Neural cell (in vitro differentiated cells): ENCODE measurements at regions not wholly inside any gene's neighbourhood (a gene's known extent, or its start where the extent isn't known, plus 50 kb on each side); places are given as distances from the start of the nearest gene placed in this dataset.

Source experiments
- H2AFZ ChIP-seq: fragments of 200-600, 300-800 bp; sonication (generic), shearing (Covaris generic); 2 replicates; pipeline ENCODE4 v1.6.0; 2014; ENCODE audit warnings: low read depth, mild to moderate bottlenecking, antibody characterized with exemption, low read length, moderate library complexity
- H3F3A ChIP-seq: fragments of 200-600 bp; shearing (Covaris generic); 2 replicates; pipeline ENCODE4 v1.6.1; 2016; ENCODE audit warnings: mild to moderate bottlenecking, moderate library complexity, mixed read lengths, antibody characterized with exemption, low read length; ENCODE audit not compliant: insufficient read depth, poor library complexity, severe bottlenecking
- H3K27ac ChIP-seq: fragments of 200-600, 300-800 bp; sonication (generic), shearing (Covaris generic); 2 replicates; pipeline ENCODE4 v1.5.1; 2014; ENCODE audit warnings: mild to moderate bottlenecking, low read length, moderate library complexity
- H3K27me3 ChIP-seq: fragments of 300-800, 200-600 bp; sonication (generic), shearing (Covaris generic); 2 replicates; pipeline ENCODE4 v1.6.0; 2014; ENCODE audit warnings: mild to moderate bottlenecking, low read depth, low read length, moderate library complexity; ENCODE audit not compliant: insufficient read depth
- H3K36me3 ChIP-seq: fragments of 300-800, 200-600 bp; sonication (generic), shearing (Covaris generic); 2 replicates; pipeline ENCODE4 v1.5.1; 2014; ENCODE audit warnings: mild to moderate bottlenecking, antibody characterized with exemption, low read length, moderate library complexity; ENCODE audit not compliant: insufficient read depth
- H3K4me2 ChIP-seq: fragments of 300-800, 200-600 bp; sonication (generic), shearing (Covaris generic); 2 replicates; pipeline ENCODE4 v1.6.0; 2014; ENCODE audit warnings: mild to moderate bottlenecking, low read length
- H3K4me3 ChIP-seq: fragments of 300-800, 200-600 bp; sonication (generic), shearing (Covaris generic); 2 replicates; pipeline ENCODE4 v1.5.1; 2014; ENCODE audit warnings: mild to moderate bottlenecking, low read length, moderate library complexity
- H3K79me2 ChIP-seq: fragments of 200-600 bp; shearing (Covaris generic); replicated peaks from 2 replicates; pipeline ENCODE4 v1.6.0; 2014; ENCODE audit warnings: mild to moderate bottlenecking, low read length, moderate library complexity; ENCODE audit not compliant: insufficient read depth
- H3K9ac ChIP-seq: fragments of 300-800, 200-600 bp; sonication (generic), shearing (Covaris generic); 2 replicates; pipeline ENCODE4 v1.6.1; 2016; ENCODE audit warnings: mild to moderate bottlenecking, low read length, mixed read lengths
- H3K9me2 ChIP-seq: fragments of 200-600 bp; shearing (Covaris generic); 2 replicates; pipeline ENCODE4 v1.6.1; 2016; ENCODE audit warnings: mild to moderate bottlenecking, low read length, mixed read lengths; ENCODE audit not compliant: insufficient read depth
- H3K9me3 ChIP-seq: fragments of 200-600, 300-800 bp; sonication (generic), shearing (Covaris generic); 2 replicates; pipeline ENCODE4 v1.6.1; 2016; ENCODE audit warnings: mild to moderate bottlenecking, mixed run types, low read length, moderate library complexity, mixed read lengths
- H4K20me1 ChIP-seq: fragments of 200-600 bp; shearing (Covaris generic); 2 replicates; pipeline ENCODE4 v1.6.1; 2016; ENCODE audit warnings: mild to moderate bottlenecking, mixed run types; ENCODE audit not compliant: insufficient read depth
- EP300 ChIP-seq: fragments of 450-650 bp; conservative IDR thresholded peaks from 2 replicates; pipeline ENCODE4 v1.6.1; 2014; ENCODE audit warnings: antibody characterized with exemption, mild to moderate bottlenecking, moderate library complexity; ENCODE audit not compliant: poor library complexity, severe bottlenecking
- EZH2 ChIP-seq: fragments of 200-600, 300-800 bp; shearing (Covaris generic), sonication (generic); IDR thresholded peaks from 2 replicates; pipeline ENCODE4 v1.6.1; 2014; ENCODE audit warnings: antibody characterized with exemption, low read length, borderline replicate concordance, mild to moderate bottlenecking; ENCODE audit not compliant: insufficient read depth, poor library complexity, severe bottlenecking
- MXI1 ChIP-seq: fragments of 450-650 bp; conservative IDR thresholded peaks from 2 replicates; pipeline ENCODE4 v1.6.1; 2014; ENCODE audit warnings: antibody characterized with exemption, mild to moderate bottlenecking; ENCODE audit not compliant: poor library complexity, severe bottlenecking
- POLR2AphosphoS5 ChIP-seq: IDR thresholded peaks from 2 replicates; pipeline ENCODE4 v1.6.1; 2012
- RAD21 ChIP-seq: fragments of 450-650 bp; conservative IDR thresholded peaks from 2 replicates; pipeline ENCODE4 v1.6.1; 2014; ENCODE audit warnings: antibody characterized with exemption, mild to moderate bottlenecking, moderate library complexity
- SMC3 ChIP-seq: fragments of 450-650 bp; conservative IDR thresholded peaks from 2 replicates; pipeline ENCODE4 v1.6.1; 2014; ENCODE audit warnings: antibody characterized with exemption, mild to moderate bottlenecking, moderate library complexity; ENCODE audit not compliant: poor library complexity
- TAF1 ChIP-seq: IDR thresholded peaks from 2 replicates; pipeline ENCODE4 v1.6.1; 2012; ENCODE audit warnings: low read depth
- TF ChIP-seq, protein P1 (sequence below): IDR thresholded peaks from 2 replicates; pipeline ENCODE4 v1.6.1; 2012; ENCODE audit warnings: borderline replicate concordance
- TF ChIP-seq, protein P2 (sequence below): fragments of 450-650 bp; IDR thresholded peaks from 2 replicates; pipeline ENCODE4 v1.5.1; 2014; ENCODE audit warnings: antibody characterized with exemption, mild to moderate bottlenecking, moderate library complexity; ENCODE audit not compliant: poor library complexity, severe bottlenecking

DNA sequence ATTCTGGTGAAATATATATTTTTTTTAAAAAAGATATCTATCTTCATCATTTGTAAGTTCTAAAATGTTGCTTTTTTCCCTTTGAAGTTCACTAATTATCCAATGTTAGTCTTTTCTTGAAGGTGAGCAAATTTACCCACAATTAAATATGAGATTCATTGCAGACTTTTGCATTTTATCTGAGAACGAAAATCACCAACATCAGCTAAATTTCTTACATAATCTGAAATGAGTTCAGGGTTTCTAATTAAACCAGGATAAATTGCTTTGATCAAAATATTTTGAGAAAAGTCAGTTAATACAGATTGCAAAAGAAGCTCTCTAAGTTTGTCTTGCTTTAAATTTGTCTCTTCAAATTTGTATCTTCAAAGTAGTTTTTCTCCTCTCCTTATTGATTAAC lies 486.4 kb upstream of the FSTL5 start:
- H4K20me1 ChIP-seq, result no peaks in the 10 kb centered on the region
- H3K27ac ChIP-seq, result no peak overlapping the region
- H3K36me3 ChIP-seq, result no peaks in the 10 kb centered on the region
- H3K9me2 ChIP-seq, result no peaks in the 10 kb centered on the region
- H3K9me3 ChIP-seq, result no peaks in the 10 kb centered on the region
- H3K27me3 ChIP-seq, result no peaks in the 10 kb centered on the region
- no peaks in the 10 kb centered on the region for H3K79me2 ChIP-seq
- TF ChIP-seq MXI1 (no peak), EP300 (no peak), EZH2 (no peak), SMC3 (no peak), POLR2AphosphoS5 (no peak), TAF1 (no peak), RAD21 (no peak)
- TF ChIP-seq, protein P1, sequence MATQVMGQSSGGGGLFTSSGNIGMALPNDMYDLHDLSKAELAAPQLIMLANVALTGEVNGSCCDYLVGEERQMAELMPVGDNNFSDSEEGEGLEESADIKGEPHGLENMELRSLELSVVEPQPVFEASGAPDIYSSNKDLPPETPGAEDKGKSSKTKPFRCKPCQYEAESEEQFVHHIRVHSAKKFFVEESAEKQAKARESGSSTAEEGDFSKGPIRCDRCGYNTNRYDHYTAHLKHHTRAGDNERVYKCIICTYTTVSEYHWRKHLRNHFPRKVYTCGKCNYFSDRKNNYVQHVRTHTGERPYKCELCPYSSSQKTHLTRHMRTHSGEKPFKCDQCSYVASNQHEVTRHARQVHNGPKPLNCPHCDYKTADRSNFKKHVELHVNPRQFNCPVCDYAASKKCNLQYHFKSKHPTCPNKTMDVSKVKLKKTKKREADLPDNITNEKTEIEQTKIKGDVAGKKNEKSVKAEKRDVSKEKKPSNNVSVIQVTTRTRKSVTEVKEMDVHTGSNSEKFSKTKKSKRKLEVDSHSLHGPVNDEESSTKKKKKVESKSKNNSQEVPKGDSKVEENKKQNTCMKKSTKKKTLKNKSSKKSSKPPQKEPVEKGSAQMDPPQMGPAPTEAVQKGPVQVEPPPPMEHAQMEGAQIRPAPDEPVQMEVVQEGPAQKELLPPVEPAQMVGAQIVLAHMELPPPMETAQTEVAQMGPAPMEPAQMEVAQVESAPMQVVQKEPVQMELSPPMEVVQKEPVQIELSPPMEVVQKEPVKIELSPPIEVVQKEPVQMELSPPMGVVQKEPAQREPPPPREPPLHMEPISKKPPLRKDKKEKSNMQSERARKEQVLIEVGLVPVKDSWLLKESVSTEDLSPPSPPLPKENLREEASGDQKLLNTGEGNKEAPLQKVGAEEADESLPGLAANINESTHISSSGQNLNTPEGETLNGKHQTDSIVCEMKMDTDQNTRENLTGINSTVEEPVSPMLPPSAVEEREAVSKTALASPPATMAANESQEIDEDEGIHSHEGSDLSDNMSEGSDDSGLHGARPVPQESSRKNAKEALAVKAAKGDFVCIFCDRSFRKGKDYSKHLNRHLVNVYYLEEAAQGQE, result no peak
- TF ChIP-seq, protein P2, sequence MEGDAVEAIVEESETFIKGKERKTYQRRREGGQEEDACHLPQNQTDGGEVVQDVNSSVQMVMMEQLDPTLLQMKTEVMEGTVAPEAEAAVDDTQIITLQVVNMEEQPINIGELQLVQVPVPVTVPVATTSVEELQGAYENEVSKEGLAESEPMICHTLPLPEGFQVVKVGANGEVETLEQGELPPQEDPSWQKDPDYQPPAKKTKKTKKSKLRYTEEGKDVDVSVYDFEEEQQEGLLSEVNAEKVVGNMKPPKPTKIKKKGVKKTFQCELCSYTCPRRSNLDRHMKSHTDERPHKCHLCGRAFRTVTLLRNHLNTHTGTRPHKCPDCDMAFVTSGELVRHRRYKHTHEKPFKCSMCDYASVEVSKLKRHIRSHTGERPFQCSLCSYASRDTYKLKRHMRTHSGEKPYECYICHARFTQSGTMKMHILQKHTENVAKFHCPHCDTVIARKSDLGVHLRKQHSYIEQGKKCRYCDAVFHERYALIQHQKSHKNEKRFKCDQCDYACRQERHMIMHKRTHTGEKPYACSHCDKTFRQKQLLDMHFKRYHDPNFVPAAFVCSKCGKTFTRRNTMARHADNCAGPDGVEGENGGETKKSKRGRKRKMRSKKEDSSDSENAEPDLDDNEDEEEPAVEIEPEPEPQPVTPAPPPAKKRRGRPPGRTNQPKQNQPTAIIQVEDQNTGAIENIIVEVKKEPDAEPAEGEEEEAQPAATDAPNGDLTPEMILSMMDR, result no peak
- no peaks in the 10 kb centered on the region for H3F3A ChIP-seq
- H3K9ac ChIP-seq, result no peak overlapping the region
- H3K4me3 ChIP-seq, result no peak overlapping the region
- no peak overlapping the region for H2AFZ ChIP-seq
- H3K4me2 ChIP-seq, result no peak overlapping the region

- TF ChIP-seq, protein P1, result no peak
- peak; percentile 82 for TF ChIP-seq RAD21
- TF ChIP-seq, protein P2, result peak; percentile 74
- no peak for TF ChIP-seq EZH2
- peak; percentile 84 for TF ChIP-seq SMC3
- no peak overlapping the region for H3K4me2 ChIP-seq
- H4K20me1 ChIP-seq, result no peaks in the 10 kb centered on the region
- no peaks in the 10 kb centered on the region for H3K9me3 ChIP-seq
- H3K4me3 ChIP-seq, result no peak overlapping the region
- no peak overlapping the region for H3K9ac ChIP-seq
- no peaks in the 10 kb centered on the region for H3K36me3 ChIP-seq
- H3F3A ChIP-seq, result no peaks in the 10 kb centered on the region
- H3K27me3 ChIP-seq, result no peaks in the 10 kb centered on the region
- no peaks in the 10 kb centered on the region for H3K79me2 ChIP-seq
- H3K27ac ChIP-seq, result no peak overlapping the region
- no peak overlapping the region for H2AFZ ChIP-seq
- H3K9me2 ChIP-seq, result no peaks in the 10 kb centered on the region
Observed at GRCh38 chr4:162645381-162645780, 481.6 kb upstream of the FSTL5 start.
